ENCODE measurements at regions not wholly inside any gene's neighbourhood (a gene's known extent, or its start where the extent isn't known, plus 50 kb on each side); places are given as distances from the start of the nearest gene placed in this dataset.
A peak's percentile ranks its signal among the peaks of the same experiment; 100 is the strongest.

DNA sequence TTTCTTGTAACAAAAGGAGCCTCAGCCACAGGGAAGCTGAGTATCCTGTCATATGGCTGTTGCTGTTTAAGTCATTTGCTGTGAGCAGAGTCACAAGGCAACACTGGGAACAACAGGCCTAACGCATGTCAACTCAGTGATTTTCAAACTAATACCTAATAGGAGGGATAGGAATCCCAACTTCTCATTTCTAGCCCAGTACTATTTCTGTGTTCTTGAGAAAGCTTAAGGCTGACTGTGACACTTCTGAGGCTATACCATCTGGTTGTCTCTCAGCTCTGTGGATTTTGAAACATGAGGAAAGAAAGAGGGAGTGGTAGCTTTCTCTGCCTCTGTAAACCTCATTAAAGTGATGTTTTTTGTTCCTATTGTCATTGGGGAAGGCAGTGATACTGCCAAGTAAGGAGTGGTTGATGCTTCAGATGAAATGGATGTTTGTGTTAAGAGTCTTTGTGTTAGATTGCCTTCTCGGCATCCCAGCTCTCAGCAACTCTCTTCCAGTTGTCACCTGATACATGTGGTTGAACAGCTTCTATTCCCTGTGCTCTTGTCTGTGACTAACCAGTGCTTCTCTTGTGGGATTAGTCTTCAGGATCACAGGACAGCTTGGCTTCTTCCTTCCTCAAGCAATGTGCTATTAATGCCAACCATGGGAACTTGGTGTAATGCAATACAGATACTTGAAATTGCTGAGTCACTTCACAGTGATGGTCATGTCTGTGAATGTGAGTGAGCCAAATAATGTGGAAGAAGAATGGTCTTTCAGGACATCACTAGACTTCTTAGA, 166.8 kb upstream of the IVNS1ABP start:
- H3K79me1 ChIP-seq (ENCODE audit: low read depth in 1 of 2, low read length in 2 of 2) = no peaks in the 10 kb centered on the region
- peak overlapping the region; percentile 43; the same call in 1 of the 2 replicates for H3K4me2 ChIP-seq (ENCODE audit: low read depth, low read length)
- peak overlapping the region; percentile 80 for H3K14ac ChIP-seq (replicated peaks; ENCODE audit: low read depth, low read length)
- H3K9me1 ChIP-seq (ENCODE audit: insufficient read depth, low read length) = peaks cover 13% of the 10 kb centered on the region
- H2AFZ ChIP-seq (replicated peaks; ENCODE audit: low read length, poor library complexity) = peak overlapping the region; percentile 28
- BruUV-seq (replicated peaks) = no TSS peak
- H3K56ac ChIP-seq (ENCODE audit: extremely low read depth, insufficient read depth, low read length) = peak overlapping the region; percentile 2; the same call in 1 of the 2 replicates
- dilution Hi-C loops (cut with HindIII; ENCODE audit: low sequenced_read_pairs, unreplicated experiment) (no loop called here), intact Hi-C loops (cut with micrococcal nuclease) (no loop called here), in situ Hi-C loops (cut with MboI; ENCODE audit: low sequenced_read_pairs) (no loop called here)
- ATAC-seq (ENCODE audit: low read depth) = peak; percentile 80
- CTCF ChIA-PET = interaction anchor here (1.2 to 1.5 kb wide), 2 partner anchors 14 to 47 kb away, joined by 3 read pairs; no protein-coding TSS in a partner anchor
- peak overlapping the region; percentile 61 for H3K4ac ChIP-seq (ENCODE audit: low read depth, low read length)
- H3K27ac ChIP-seq (ENCODE audit: insufficient read depth, low read length) = peak overlapping the region; percentile 58; the same call in 1 of the 2 replicates
- peak overlapping the region; percentile 52; the same call in 1 of the 2 replicates for H4K5ac ChIP-seq (ENCODE audit: low read depth, low read length)
- H2BK15ac ChIP-seq (ENCODE audit: low read depth, low read length) = peak overlapping the region; percentile 33; the same call in 2 of the 3 replicates
- H4K20me1 ChIP-seq (ENCODE audit: insufficient read depth, low read length) = no peaks in the 10 kb centered on the region
- H2BK120ac ChIP-seq (ENCODE audit: low read depth, low read length) = peak overlapping the region; percentile 59
- H3K18ac ChIP-seq (ENCODE audit: low read depth, low read length) = peak overlapping the region; percentile 87
- peak overlapping the region; percentile 3 to 74; a peak in 3 of 4 replicates for H4K8ac ChIP-seq (ENCODE audit: low read depth in 2 of 2, low read length in 2 of 2)
- no peak overlapping the region for H3K4me3 ChIP-seq (ENCODE audit: insufficient read depth, low read depth, low read length)
- peak overlapping the region; percentile 84 for H2BK20ac ChIP-seq (ENCODE audit: low read depth, low read length)
- no peaks in the 10 kb centered on the region for H3K36me3 ChIP-seq (ENCODE audit: control insufficient read depth, insufficient read depth, low read length)
- no peaks in the 10 kb centered on the region; the same call in 1 of the 2 replicates for H3K27me3 ChIP-seq (ENCODE audit: control insufficient read depth, insufficient read depth, low read length)
- no peaks in the 10 kb centered on the region for H3K9me3 ChIP-seq (ENCODE audit: control insufficient read depth, insufficient read depth, low read length)
- peak overlapping the region; percentile 77 for H3K23ac ChIP-seq (ENCODE audit: low read depth, low read length)
- peaks cover 8% of the 10 kb centered on the region; the same call in 1 of the 2 replicates for H3K4me1 ChIP-seq (ENCODE audit: control insufficient read depth, insufficient read depth, low read length)
- H3K9ac ChIP-seq (ENCODE audit: low read depth, low read length) = no peak overlapping the region
- peak; percentile 89 for DNase-seq
- WGBS, 2 experiments (ENCODE audit: extremely low coverage in 2 of 2, insufficient read length in 1 of 2) = no CpG with 5 or more reads among the region's 2 CpGs
- H2AK5ac ChIP-seq (ENCODE audit: low read depth, low read length) = no peak overlapping the region
- peak overlapping the region; percentile 89 for H4K91ac ChIP-seq (ENCODE audit: insufficient read depth, low read depth, low read length)
- no peak overlapping the region for H2AK9ac ChIP-seq (replicated peaks; ENCODE audit: low read depth, low read length, poor library complexity)
- POLR2A ChIA-PET (ENCODE audit: unreplicated experiment) = no interaction called here
- H2BK5ac ChIP-seq (ENCODE audit: low read depth, low read length, poor library complexity, severe bottlenecking) = peak overlapping the region; percentile 72
- TF ChIP-seq, protein P1, sequence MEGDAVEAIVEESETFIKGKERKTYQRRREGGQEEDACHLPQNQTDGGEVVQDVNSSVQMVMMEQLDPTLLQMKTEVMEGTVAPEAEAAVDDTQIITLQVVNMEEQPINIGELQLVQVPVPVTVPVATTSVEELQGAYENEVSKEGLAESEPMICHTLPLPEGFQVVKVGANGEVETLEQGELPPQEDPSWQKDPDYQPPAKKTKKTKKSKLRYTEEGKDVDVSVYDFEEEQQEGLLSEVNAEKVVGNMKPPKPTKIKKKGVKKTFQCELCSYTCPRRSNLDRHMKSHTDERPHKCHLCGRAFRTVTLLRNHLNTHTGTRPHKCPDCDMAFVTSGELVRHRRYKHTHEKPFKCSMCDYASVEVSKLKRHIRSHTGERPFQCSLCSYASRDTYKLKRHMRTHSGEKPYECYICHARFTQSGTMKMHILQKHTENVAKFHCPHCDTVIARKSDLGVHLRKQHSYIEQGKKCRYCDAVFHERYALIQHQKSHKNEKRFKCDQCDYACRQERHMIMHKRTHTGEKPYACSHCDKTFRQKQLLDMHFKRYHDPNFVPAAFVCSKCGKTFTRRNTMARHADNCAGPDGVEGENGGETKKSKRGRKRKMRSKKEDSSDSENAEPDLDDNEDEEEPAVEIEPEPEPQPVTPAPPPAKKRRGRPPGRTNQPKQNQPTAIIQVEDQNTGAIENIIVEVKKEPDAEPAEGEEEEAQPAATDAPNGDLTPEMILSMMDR (conservative IDR thresholded peaks at IDR 0.05; ENCODE audit: low read depth, low read length) = no peak
- no peak for TF ChIP-seq POLR2A (IDR thresholded peaks at IDR 0.05; ENCODE audit: low read depth, low read length)
- peak; percentile 56 for TF ChIP-seq FOS (IDR thresholded peaks at IDR 0.05; ENCODE audit: low read depth, low read length)
- TF ChIP-seq RFX5 (IDR thresholded peaks at IDR 0.05; ENCODE audit: low read depth, low read length) = no peak
- peak; percentile 89 for TF ChIP-seq MAFK (IDR thresholded peaks at IDR 0.05; ENCODE audit: low read depth, low read length)
- peak; percentile 76; the same call in 1 of the 2 replicates for TF ChIP-seq CEBPB (IDR thresholded peaks at IDR 0.05; ENCODE audit: low read depth, low read length)
- TF ChIP-seq MAZ (IDR thresholded peaks at IDR 0.05; ENCODE audit: borderline replicate concordance, low read depth, low read length) = no peak
- TF ChIP-seq RAD21 (IDR thresholded peaks at IDR 0.05; ENCODE audit: low read length) = no peak
- TF ChIP-seq MXI1 (IDR thresholded peaks at IDR 0.05; ENCODE audit: borderline replicate concordance, low read depth, low read length) = no peak
- TF ChIP-seq NFE2L2 (IDR thresholded peaks at IDR 0.05; ENCODE audit: low read depth, low read length) = peak; percentile 99
- no peak for TF ChIP-seq RCOR1 (IDR thresholded peaks at IDR 0.05; ENCODE audit: insufficient replicate concordance, low read length)
- TF ChIP-seq, protein P2, sequence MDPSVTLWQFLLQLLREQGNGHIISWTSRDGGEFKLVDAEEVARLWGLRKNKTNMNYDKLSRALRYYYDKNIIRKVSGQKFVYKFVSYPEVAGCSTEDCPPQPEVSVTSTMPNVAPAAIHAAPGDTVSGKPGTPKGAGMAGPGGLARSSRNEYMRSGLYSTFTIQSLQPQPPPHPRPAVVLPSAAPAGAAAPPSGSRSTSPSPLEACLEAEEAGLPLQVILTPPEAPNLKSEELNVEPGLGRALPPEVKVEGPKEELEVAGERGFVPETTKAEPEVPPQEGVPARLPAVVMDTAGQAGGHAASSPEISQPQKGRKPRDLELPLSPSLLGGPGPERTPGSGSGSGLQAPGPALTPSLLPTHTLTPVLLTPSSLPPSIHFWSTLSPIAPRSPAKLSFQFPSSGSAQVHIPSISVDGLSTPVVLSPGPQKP (IDR thresholded peaks at IDR 0.05; ENCODE audit: borderline replicate concordance, low read depth, low read length) = no peak
- TF ChIP-seq, protein P3, sequence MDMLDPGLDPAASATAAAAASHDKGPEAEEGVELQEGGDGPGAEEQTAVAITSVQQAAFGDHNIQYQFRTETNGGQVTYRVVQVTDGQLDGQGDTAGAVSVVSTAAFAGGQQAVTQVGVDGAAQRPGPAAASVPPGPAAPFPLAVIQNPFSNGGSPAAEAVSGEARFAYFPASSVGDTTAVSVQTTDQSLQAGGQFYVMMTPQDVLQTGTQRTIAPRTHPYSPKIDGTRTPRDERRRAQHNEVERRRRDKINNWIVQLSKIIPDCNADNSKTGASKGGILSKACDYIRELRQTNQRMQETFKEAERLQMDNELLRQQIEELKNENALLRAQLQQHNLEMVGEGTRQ (IDR thresholded peaks at IDR 0.05; ENCODE audit: low read depth, low read length) = peak; percentile 33; the same call in 1 of the 2 replicates
- TF ChIP-seq BHLHE40 (IDR thresholded peaks at IDR 0.05; ENCODE audit: low read depth, low read length) = no peak

All from IMR-90 (cell line).